NCI-H82 treated with DMSO at 0.1 percent for 48 hours (cell line): ENCODE measurements at regions not wholly inside any gene's neighbourhood (a gene's known extent, or its start where the extent isn't known, plus 50 kb on each side); places are given as distances from the start of the nearest gene placed in this dataset.

Experiments used
- DNase-seq: peaks from one replicate; lab custom pipeline; 2025; ENCODE audit not compliant: unreplicated experiment; lab: John Stamatoyannopoulos, UW

- no peak for DNase-seq
Observed at GRCh38 chr4:32119907-32120306, 1399.7 kb downstream of the PCDH7 start.

- DNase-seq: no peak
Observed at GRCh38 chr4:32128549-32128948, 1408.4 kb downstream of the PCDH7 start.

DNA sequence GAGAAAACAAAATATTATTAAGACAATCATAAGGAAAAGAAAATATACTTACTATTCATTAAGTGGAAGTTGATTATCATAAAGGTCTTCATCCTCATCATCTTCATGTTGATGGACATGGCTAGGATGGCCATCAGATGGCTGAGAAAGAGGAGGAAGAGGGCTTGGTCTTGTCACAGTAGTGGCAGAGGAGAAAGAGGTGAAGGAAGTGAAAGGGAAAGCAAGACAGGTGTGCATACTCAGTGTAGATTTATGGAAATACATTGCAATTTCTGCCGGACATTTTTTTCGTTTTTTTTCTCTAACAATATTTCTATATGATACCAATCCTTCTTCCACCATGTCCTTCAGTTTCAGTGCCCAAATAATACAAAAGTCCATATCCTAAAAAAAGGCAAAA, 1409.8 kb downstream of the PCDH7 start:
- no peak for DNase-seq

GRCh38 chr4:32133141-32133540, 1413.0 kb downstream of the PCDH7 start:
- no peak for DNase-seq

DNA sequence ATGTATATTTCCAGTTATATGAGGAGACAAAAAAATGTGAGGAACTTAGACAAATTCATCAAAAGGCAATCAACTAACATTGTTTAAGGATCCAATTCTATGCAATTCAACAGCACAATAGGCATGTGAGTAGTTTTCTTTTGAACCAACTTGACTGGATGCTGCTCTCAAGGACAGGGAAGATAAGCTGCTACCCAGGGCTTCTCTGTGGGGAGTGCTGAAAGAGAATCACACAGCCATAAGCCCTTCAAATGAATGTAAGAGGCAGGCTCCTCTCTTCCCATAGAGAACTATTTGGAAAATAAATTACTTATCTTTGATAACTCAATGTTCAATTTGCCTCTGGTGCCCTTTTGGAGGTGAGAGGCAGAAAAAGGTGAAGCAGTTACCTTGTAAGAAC, 1413.6 kb downstream of the PCDH7 start:
- DNase-seq: no peak

GRCh38 chr4:32135642-32136041, 1415.5 kb downstream of the PCDH7 start:
- no peak for DNase-seq

GRCh38 chr4:32136081-32136787, 1416.1 kb downstream of the PCDH7 start:
- no peak for DNase-seq

- DNase-seq: no peak
Observed at GRCh38 chr4:32140636-32141035, 1420.5 kb downstream of the PCDH7 start.

- no peak for DNase-seq
Observed at GRCh38 chr4:32142075-32142474, 1421.9 kb downstream of the PCDH7 start.

- no peak for DNase-seq
Observed at GRCh38 chr4:32145987-32146386, 1425.8 kb downstream of the PCDH7 start.

DNA sequence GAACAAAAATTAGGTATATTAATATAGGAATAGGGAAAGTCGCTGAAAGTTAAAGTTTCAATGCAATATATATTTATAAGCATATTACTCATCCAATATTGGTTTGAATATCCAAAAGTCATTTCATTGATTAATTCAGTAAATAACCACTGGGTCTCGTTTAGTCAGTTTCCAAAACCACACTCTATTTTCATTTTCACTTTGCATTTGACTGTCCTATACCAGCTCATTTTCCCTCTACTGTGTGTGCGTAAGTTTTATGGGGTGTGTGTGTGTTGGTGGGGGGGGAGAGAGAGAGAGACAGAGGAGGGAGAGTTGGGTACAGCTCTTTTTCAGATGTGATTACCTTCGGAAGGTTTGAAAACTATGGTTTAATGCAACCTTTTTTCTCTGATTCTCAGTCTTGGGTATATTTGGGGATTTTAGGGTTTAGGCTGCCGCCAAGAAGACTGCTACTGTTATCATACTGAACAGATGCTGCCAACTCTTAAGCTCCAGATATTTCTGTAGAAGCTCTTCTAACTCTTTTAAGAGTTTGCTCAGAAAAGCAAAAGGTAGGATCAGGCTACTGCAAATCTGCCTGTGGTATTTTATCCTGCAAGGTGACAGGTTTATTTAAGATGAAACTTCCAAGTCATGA, 1427.4 kb downstream of the PCDH7 start:
- no peak for DNase-seq

DNA sequence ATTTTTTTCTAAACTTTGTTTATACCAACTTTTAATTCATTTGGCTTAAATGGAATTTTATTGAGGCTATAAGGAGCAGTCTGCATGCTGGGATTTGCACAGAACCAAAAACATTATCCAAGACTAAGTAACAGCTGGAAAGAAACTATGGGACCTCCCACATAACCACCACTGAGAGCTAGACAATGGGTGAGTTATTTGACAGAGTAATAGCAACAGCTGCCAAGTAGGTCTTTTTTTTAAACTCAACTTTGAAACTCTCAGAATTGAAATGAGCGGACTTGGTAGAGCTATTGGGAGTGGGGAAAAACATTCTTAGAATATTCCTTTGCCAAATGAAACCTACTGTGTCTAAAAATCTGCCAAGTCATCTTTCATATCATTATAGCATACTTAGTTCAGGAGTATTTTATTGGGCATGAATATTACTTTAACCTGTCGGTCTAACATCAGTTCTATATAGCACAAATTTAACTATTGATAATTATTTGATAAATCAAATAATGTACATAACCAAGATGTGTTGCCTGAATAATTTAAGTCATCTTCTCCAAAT, 1428.0 kb downstream of the PCDH7 start:
- DNase-seq: no peak

DNA sequence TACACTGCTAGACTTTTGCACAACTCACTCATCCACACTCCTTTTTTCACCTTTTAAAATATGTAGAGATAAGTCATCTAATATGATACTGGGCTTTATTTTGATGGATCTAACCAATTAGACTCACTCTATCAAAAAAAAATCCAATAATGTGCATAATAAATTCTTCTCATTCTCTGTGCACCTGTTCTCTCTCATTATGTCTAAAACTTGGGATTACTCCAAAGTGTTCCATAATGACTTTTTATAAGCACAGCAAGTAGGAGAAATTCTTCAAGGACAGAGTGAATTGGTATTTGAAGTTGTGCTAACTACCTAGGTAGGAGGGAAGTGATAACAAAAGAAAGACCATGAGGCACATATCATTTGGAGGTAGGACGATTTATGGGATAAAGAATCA, 1438.8 kb downstream of the PCDH7 start:
- DNase-seq: no peak

- no peak for DNase-seq
Observed at GRCh38 chr4:32161392-32161791, 1441.2 kb downstream of the PCDH7 start.

DNA sequence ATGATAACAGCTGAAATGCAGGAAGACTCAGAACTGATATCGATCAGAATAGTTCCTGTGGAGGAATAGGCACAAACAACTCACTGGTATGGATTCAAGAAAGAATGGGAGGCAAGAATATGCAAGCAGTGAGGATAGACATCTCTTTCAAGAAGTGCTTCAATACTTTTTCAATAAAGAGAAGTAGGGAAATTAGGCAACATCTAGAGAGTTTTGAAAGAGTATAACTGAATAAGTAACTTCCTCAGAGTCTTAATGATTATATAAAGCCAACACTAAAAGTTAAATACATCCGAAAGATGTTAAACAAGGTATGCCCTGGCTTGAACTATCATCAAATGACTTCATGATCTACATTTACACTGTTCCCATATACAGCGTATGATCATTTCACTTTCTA, 1443.0 kb downstream of the PCDH7 start:
- no peak for DNase-seq

GRCh38 chr4:32169841-32170240, 1449.7 kb downstream of the PCDH7 start:
- DNase-seq: no peak

DNA sequence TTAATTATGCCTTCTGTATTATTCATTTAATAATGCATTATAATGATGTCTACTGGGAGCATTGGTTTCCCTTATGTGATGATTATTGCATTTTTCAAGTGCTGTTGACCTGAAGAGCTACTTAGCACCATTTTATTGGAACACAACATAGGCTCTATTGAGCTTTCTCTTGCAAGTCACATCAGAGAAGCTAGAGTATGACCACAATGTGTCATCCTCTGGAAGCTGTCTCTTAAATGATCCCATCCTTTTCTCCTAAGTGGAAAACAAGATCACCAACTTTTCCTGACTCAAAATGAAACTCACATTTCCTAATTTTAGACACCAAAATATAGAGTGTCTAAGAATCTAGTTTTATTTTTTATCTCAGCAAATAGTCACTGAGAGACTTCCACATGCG, 1451.9 kb downstream of the PCDH7 start:
- no peak for DNase-seq

DNA sequence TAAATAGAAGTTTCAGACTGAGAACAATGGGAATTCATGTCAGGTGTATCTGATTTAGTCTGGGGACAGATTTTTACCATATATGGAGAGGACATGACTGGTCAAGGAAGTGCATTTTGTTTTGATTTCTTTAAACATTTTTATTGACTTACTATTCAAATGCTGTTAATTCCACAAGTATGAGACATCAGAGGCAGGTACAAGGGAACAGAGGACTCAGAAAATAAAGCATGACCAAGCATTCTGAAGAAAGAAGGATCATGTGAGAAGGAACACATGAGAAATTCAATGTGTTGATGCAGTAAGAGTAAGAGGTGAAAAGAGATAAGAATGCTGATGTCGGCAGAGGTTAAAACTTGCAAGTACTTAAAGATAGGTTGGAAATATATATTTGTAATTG, 1452.6 kb downstream of the PCDH7 start:
- no peak for DNase-seq

GRCh38 chr4:32180086-32180485, 1459.9 kb downstream of the PCDH7 start:
- no peak for DNase-seq

- DNase-seq: no peak
Observed at GRCh38 chr4:32184186-32184585, 1464.0 kb downstream of the PCDH7 start.

DNA sequence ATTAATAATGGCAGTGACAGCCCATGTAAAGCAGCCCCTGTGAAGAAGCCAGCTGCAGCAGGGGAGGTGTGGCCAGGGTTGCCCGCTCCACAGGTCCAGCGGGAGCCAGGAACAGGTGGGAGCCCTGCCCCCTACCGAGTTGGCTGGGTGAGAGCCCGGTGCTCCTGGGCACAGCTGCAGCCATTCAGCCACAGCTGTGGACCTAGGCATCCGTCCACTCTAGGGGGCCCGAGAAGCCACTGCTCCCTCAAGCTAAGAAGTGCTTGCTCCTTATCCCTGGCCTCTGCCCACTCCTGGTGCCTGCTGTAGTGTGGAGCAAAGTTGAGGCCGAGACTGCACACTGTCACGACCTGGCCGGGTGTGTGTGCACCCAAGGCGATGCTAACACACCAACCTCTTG, 1469.0 kb downstream of the PCDH7 start:
- no peak for DNase-seq

- DNase-seq: no peak
Observed at GRCh38 chr4:32189788-32190187, 1469.6 kb downstream of the PCDH7 start.

GRCh38 chr4:32191961-32192360, 1471.8 kb downstream of the PCDH7 start:
- DNase-seq: no peak
